Testis (tissue), 2 donors: ENCODE measurements at regions not wholly inside any gene's neighbourhood (a gene's known extent, or its start where the extent isn't known, plus 50 kb on each side); places are given as distances from the start of the nearest gene placed in this dataset.

Source experiments
- DNase-seq: peaks from one replicate; pipeline ENCODE4 v3.0.0-alpha.2; 2019
- H3K27ac ChIP-seq, 2 donors: fragments of 200-600 bp; sonication (generic); one replicate each; pipeline ENCODE4 v1.5.1; 2019
- H3K27me3 ChIP-seq: fragments of 200-600 bp; sonication (generic); one replicate; pipeline ENCODE4 v1.5.1; 2019
- H3K36me3 ChIP-seq: fragments of 200-600 bp; sonication (generic); one replicate; pipeline ENCODE4 v1.5.1; 2017; ENCODE audit warnings: low read depth; ENCODE audit errors: missing control alignments
- H3K4me1 ChIP-seq: fragments of 200-600 bp; sonication (generic); one replicate; pipeline ENCODE4 v1.5.1; 2019
- H3K4me3 ChIP-seq, 2 donors: fragments of 200-600 bp; sonication (generic); one replicate each; pipeline ENCODE4 v1.5.1; 2017 to 2019
- H3K9me3 ChIP-seq: fragments of 200-600 bp; sonication (generic); one replicate; pipeline ENCODE4 v1.5.1; 2017
- POLR2A ChIP-seq: fragments of 450-650 bp; IDR thresholded peaks from one replicate; pipeline ENCODE4 v1.6.1; 2017; ENCODE audit warnings: antibody characterized with exemption, mild to moderate bottlenecking, moderate library complexity
- WGBS, 2 donors: methylation state at CpG; one replicate each; pipeline ENCODE4 v1.1.5; 2018; 5-methylcytosine and 5-hydroxymethylcytosine counted together
- intact Hi-C: fragments of 100-400 bp; cut with DNase I; formaldehyde crosslinking; loops from one replicate; pipeline ENCODE4 v1.15.1; 2023; ENCODE audit warnings: low total_unique reads
- TF ChIP-seq, protein P1 (sequence below), 3 experiments: fragments of 450-650 bp in 2 of 3; fragments of 200-600 bp in 1 of 3; sonication (generic) in 1 of 3; IDR thresholded peaks; one replicate each; pipeline ENCODE4 v1.5.1; 2016 to 2019; ENCODE audit warnings: antibody characterized with exemption in 3 of 3, mild to moderate bottlenecking in 2 of 3, moderate library complexity in 1 of 3

DNA sequence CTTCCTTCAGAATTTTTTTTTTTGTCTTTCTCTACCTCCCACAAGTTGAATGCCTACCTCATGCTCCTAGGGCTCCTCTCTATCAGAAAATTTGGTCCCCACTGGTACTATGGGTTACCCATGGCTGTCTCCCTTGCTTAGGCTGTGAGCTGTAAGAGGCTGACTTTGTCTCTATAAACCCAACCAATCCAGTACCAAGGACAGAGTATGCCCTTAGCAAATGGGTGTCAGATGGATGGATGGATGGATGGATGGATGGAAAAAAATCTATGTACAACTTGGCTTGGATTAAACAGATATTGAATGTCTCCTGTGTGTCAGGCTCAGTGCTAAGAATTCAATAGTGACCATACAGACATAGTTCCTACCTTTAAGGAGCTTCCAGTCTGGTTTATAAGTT lies 398.2 kb upstream of the TRPC7 start:
- no peaks in the 10 kb centered on the region for H3K27me3 ChIP-seq
- no peak overlapping the region for H3K4me3 ChIP-seq
- DNase-seq: no peak
- intact Hi-C loops: no loop called here
- no peaks in the 10 kb centered on the region for H3K9me3 ChIP-seq
- no peaks in the 10 kb centered on the region for H3K4me1 ChIP-seq
- no peaks in the 10 kb centered on the region for H3K36me3 ChIP-seq
- no peak overlapping the region for H3K27ac ChIP-seq
- no peak for TF ChIP-seq POLR2A
- TF ChIP-seq, protein P1, sequence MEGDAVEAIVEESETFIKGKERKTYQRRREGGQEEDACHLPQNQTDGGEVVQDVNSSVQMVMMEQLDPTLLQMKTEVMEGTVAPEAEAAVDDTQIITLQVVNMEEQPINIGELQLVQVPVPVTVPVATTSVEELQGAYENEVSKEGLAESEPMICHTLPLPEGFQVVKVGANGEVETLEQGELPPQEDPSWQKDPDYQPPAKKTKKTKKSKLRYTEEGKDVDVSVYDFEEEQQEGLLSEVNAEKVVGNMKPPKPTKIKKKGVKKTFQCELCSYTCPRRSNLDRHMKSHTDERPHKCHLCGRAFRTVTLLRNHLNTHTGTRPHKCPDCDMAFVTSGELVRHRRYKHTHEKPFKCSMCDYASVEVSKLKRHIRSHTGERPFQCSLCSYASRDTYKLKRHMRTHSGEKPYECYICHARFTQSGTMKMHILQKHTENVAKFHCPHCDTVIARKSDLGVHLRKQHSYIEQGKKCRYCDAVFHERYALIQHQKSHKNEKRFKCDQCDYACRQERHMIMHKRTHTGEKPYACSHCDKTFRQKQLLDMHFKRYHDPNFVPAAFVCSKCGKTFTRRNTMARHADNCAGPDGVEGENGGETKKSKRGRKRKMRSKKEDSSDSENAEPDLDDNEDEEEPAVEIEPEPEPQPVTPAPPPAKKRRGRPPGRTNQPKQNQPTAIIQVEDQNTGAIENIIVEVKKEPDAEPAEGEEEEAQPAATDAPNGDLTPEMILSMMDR (IDR thresholded peaks at IDR 0.05): no peak

- Histone ChIP-seq H3K27me3 (no peaks in the 10 kb centered on the region), H3K36me3 (no peaks in the 10 kb centered on the region), H3K27ac (no peak overlapping the region), H3K9me3 (no peaks in the 10 kb centered on the region), H3K4me3 (no peak overlapping the region), H3K4me1 (no peaks in the 10 kb centered on the region)
- TF ChIP-seq, protein P1 (IDR thresholded peaks at IDR 0.05): no peak
- no peak for TF ChIP-seq POLR2A
- no peak for DNase-seq
- intact Hi-C loops: no loop called here
Measured at GRCh38 chr5:136754216-136754615, 388.9 kb upstream of the TRPC7 start.

GRCh38 chr5:136750224-136750862 lies 385.0 kb upstream of the TRPC7 start:
- no peak for DNase-seq
- H3K27ac ChIP-seq: no peak overlapping the region
- H3K4me3 ChIP-seq: no peak overlapping the region
- H3K36me3 ChIP-seq: no peaks in the 10 kb centered on the region
- H3K9me3 ChIP-seq: no peaks in the 10 kb centered on the region
- no peak for TF ChIP-seq POLR2A
- TF ChIP-seq, protein P1 (IDR thresholded peaks at IDR 0.05): no peak
- H3K4me1 ChIP-seq: no peaks in the 10 kb centered on the region
- H3K27me3 ChIP-seq: no peaks in the 10 kb centered on the region
- WGBS, 2 donors: 56 to 65% methylated on average over 5 of the region's 5 CpGs
- intact Hi-C loops: no loop called here

DNA sequence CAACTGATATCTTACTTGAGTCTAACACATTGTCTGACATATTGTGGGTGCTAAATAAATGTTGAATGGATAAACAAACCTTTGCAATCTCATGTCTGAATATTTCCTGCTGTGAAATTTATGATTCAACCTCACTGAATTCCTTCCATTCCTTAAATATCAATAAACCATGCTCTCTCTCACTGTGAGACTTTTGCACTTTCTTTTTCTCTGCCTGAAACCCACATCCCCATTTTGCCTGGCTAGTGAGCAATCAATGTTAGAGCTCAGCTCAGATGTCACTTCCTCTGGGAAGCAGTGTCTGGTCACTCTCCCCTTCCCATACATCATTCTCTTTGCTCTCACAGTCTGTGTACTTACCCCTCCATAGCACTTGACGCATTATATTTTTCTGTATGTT lies 383.7 kb upstream of the TRPC7 start:
- no peak for TF ChIP-seq POLR2A
- TF ChIP-seq, protein P1 (IDR thresholded peaks at IDR 0.05): no peak
- intact Hi-C loops: no loop called here
- Histone ChIP-seq H3K4me1 (no peaks in the 10 kb centered on the region), H3K36me3 (no peaks in the 10 kb centered on the region), H3K27me3 (no peaks in the 10 kb centered on the region), H3K4me3 (no peak overlapping the region), H3K9me3 (no peaks in the 10 kb centered on the region), H3K27ac (no peak overlapping the region)
- DNase-seq: no peak
- WGBS, 2 donors: 93 to 100% methylated on average over 1 of the region's 1 CpG

- 57% methylated on average over 1 of the region's 1 CpG; no CpG with 5 or more reads in 1 of the 2 donors for WGBS, 2 donors
- H3K27ac ChIP-seq: no peak overlapping the region
- TF ChIP-seq POLR2A: no peak
- TF ChIP-seq, protein P1 (IDR thresholded peaks at IDR 0.05): no peak
- no peaks in the 10 kb centered on the region for H3K36me3 ChIP-seq
- no peaks in the 10 kb centered on the region for H3K4me1 ChIP-seq
- H3K4me3 ChIP-seq: no peak overlapping the region
- DNase-seq: no peak
- H3K27me3 ChIP-seq: no peaks in the 10 kb centered on the region
- intact Hi-C loops: no loop called here
- H3K9me3 ChIP-seq: no peaks in the 10 kb centered on the region
Measured at GRCh38 chr5:136743052-136743451, 377.7 kb upstream of the TRPC7 start.
